ENCODE measurements at regions not wholly inside any gene's neighbourhood (a gene's known extent, or its start where the extent isn't known, plus 50 kb on each side); places are given as distances from the start of the nearest gene placed in this dataset.
"Not testable (repeated sequence)": the region's sequence is repeated elsewhere in the genome, so short reads cannot be mapped to it uniquely, and the experiment has no call there.

GRCh38 chr16:22643886-22644285 is 133.2 kb downstream of the NPIPB5 start:
- Histone ChIP-seq H3K4me3 (replicated peaks; ENCODE audit: low read depth, low read length) (no peak overlapping the region), H3K27me3 (replicated peaks; ENCODE audit: control insufficient read depth, insufficient read depth, low read length) (peaks cover 3% of the 10 kb centered on the region), H3K36me3 (ENCODE audit: control insufficient read depth, insufficient read depth, low read length) (no peaks in the 10 kb centered on the region)
- no peak for TF ChIP-seq CTCF (IDR thresholded peaks at IDR 0.05; ENCODE audit: insufficient read depth, low read length, poor library complexity, severe bottlenecking)
- DNase-seq (ENCODE audit: extremely low read depth, insufficient read length), result no peak

- Histone ChIP-seq H3K4me3 (replicated peaks; ENCODE audit: low read depth, low read length) (no peak overlapping the region), H3K36me3 (ENCODE audit: control insufficient read depth, insufficient read depth, low read length) (no peaks in the 10 kb centered on the region), H3K27me3 (replicated peaks; ENCODE audit: control insufficient read depth, insufficient read depth, low read length) (peaks cover 3% of the 10 kb centered on the region)
- DNase-seq (ENCODE audit: extremely low read depth, insufficient read length), result no peak
- TF ChIP-seq CTCF (IDR thresholded peaks at IDR 0.05; ENCODE audit: insufficient read depth, low read length, poor library complexity, severe bottlenecking), result no peak
These were observed 135.2 kb downstream of the NPIPB5 start for GRCh38 chr16:22645868-22646267.

GRCh38 chr16:22646948-22647556 is 136.4 kb downstream of the NPIPB5 start:
- H3K4me3 ChIP-seq (replicated peaks; ENCODE audit: low read depth, low read length), result no peak overlapping the region
- TF ChIP-seq CTCF (IDR thresholded peaks at IDR 0.05; ENCODE audit: insufficient read depth, low read length, poor library complexity, severe bottlenecking), result no peak
- H3K36me3 ChIP-seq (ENCODE audit: control insufficient read depth, insufficient read depth, low read length), result no peaks in the 10 kb centered on the region
- H3K27me3 ChIP-seq (replicated peaks; ENCODE audit: control insufficient read depth, insufficient read depth, low read length), result peaks cover 3% of the 10 kb centered on the region
- DNase-seq (ENCODE audit: extremely low read depth, insufficient read length), result no peak

DNA sequence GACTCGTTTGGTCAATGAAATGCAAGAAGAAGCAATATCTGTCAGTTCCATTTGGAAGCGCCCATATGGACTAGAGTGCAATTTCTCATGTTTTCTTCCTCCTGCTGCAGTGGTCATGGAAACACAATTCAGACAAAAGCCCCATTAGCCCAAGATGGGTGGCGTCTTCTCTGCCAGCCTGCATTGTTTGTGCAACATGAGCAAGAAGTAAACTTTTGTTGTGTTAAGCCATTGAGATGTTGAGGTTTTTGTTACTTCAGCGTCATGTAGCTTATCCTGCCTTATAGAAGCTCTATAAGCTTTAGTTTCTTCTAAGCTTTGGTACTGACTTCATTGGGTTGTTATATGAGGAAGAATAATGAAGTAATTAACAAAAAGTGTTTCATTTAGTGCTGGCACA is 137.4 kb downstream of the NPIPB5 start:
- H3K36me3 ChIP-seq (ENCODE audit: control insufficient read depth, insufficient read depth, low read length), result no peaks in the 10 kb centered on the region
- TF ChIP-seq CTCF (IDR thresholded peaks at IDR 0.05; ENCODE audit: insufficient read depth, low read length, poor library complexity, severe bottlenecking), result no peak
- no peak for DNase-seq (ENCODE audit: extremely low read depth, insufficient read length)
- H3K4me3 ChIP-seq (replicated peaks; ENCODE audit: low read depth, low read length), result no peak overlapping the region
- H3K27me3 ChIP-seq (replicated peaks; ENCODE audit: control insufficient read depth, insufficient read depth, low read length), result peaks cover 3% of the 10 kb centered on the region

DNA sequence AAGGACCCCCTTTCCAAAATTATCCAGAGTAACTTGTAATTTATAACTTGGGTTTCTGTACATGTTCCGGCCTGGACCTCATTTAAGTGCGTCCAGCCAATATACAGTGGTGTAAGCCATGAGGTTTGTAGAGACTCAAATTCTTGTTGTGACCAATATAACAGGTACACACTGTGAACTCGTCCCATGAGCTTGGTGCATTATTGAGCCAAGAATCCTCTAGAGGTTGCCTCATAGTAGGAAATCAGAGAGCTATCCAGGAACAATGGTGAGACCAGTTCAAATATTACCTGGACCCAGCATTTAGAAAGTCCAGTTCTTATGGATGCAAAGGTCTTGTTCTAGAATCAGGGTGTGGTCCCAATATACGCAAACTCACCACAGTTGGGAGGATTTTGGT is 138.2 kb downstream of the NPIPB5 start:
- Histone ChIP-seq H3K4me3 (replicated peaks; ENCODE audit: low read depth, low read length) (no peak overlapping the region), H3K36me3 (ENCODE audit: control insufficient read depth, insufficient read depth, low read length) (no peaks in the 10 kb centered on the region), H3K27me3 (replicated peaks; ENCODE audit: control insufficient read depth, insufficient read depth, low read length) (peaks cover 3% of the 10 kb centered on the region)
- TF ChIP-seq CTCF (IDR thresholded peaks at IDR 0.05; ENCODE audit: insufficient read depth, low read length, poor library complexity, severe bottlenecking), result no peak
- DNase-seq (ENCODE audit: extremely low read depth, insufficient read length), result no peak

GRCh38 chr16:22651111-22651817 is 140.6 kb downstream of the NPIPB5 start:
- DNase-seq (ENCODE audit: extremely low read depth, insufficient read length); H3K36me3 ChIP-seq (ENCODE audit: control insufficient read depth, insufficient read depth, low read length); H3K27me3 ChIP-seq (replicated peaks; ENCODE audit: control insufficient read depth, insufficient read depth, low read length); H3K4me3 ChIP-seq (replicated peaks; ENCODE audit: low read depth, low read length): not testable (repeated sequence)

Measured in GM06990 (cell line).